ENCODE measurements at regions not wholly inside any gene's neighbourhood (a gene's known extent, or its start where the extent isn't known, plus 50 kb on each side); places are given as distances from the start of the nearest gene placed in this dataset.

- TF ChIP-seq JUNB (IDR thresholded peaks at IDR 0.05; ENCODE audit: unreplicated experiment) (no peak), EZH2 (IDR thresholded peaks at IDR 0.05; ENCODE audit: low read depth, unreplicated experiment) (no peak)
Measured at GRCh38 chr5:17087035-17087434, 130.4 kb upstream of the BASP1 start (continued).

- H3K4me1 ChIP-seq (ENCODE audit: insufficient read depth) = no peaks in the 10 kb centered on the region
- H3K4me1 Mint-ChIP-seq = no peaks in the 10 kb centered on the region
- H3K27ac Mint-ChIP-seq = no peak overlapping the region
- no peaks in the 10 kb centered on the region for H3K27me3 ChIP-seq (ENCODE audit: insufficient read depth)
- ATAC-seq (no peak), DNase-seq (ENCODE audit: low spot score) (no peak)
- H3K27me3 Mint-ChIP-seq (ENCODE audit: insufficient read depth, low read depth, poor library complexity) = no peaks in the 10 kb centered on the region
- H3K9me3 Mint-ChIP-seq = no peaks in the 10 kb centered on the region
- H3K4me3 ChIP-seq = no peak overlapping the region
- H3K36me3 ChIP-seq (ENCODE audit: insufficient read depth) = no peaks in the 10 kb centered on the region
- H3K4me3 Mint-ChIP-seq = no peak overlapping the region
- H3K9me2 ChIP-seq (ENCODE audit: insufficient read depth) = no peaks in the 10 kb centered on the region
- no peak overlapping the region for H3K27ac ChIP-seq (ENCODE audit: low read depth)
- no peak overlapping the region for H3K4me2 ChIP-seq
- H2AFZ ChIP-seq = no peak overlapping the region
- no peaks in the 10 kb centered on the region for H4K20me1 ChIP-seq (replicated peaks; ENCODE audit: insufficient read depth)
- no peaks in the 10 kb centered on the region for H3K79me2 ChIP-seq (replicated peaks; ENCODE audit: insufficient read depth)
- no peaks in the 10 kb centered on the region for H3K36me3 Mint-ChIP-seq (ENCODE audit: low read depth)
- TF ChIP-seq ZNF462 (CRISPR knock-in tag; IDR thresholded peaks at IDR 0.05) (no peak), REST (IDR thresholded peaks at IDR 0.05; ENCODE audit: unreplicated experiment) (no peak), CTCF (conservative IDR thresholded peaks at IDR 0.05; ENCODE audit: low read depth in 2 of 2) (no peak), POLR2AphosphoS5 (IDR thresholded peaks at IDR 0.05; ENCODE audit: low read depth) (no peak), EZH2phosphoT487 (IDR thresholded peaks at IDR 0.05; ENCODE audit: unreplicated experiment) (no peak), JUNB (IDR thresholded peaks at IDR 0.05; ENCODE audit: unreplicated experiment) (no peak), ETS1 (IDR thresholded peaks at IDR 0.05) (no peak), ZNF331 (CRISPR knock-in tag; IDR thresholded peaks at IDR 0.05; ENCODE audit: low read depth) (no peak), ZNF114 (CRISPR knock-in tag; IDR thresholded peaks at IDR 0.05) (no peak), STAT1 (IDR thresholded peaks at IDR 0.05; ENCODE audit: unreplicated experiment) (no peak), EZH2 (IDR thresholded peaks at IDR 0.05; ENCODE audit: low read depth, unreplicated experiment) (no peak), CREB1 (CRISPR knock-in tag; IDR thresholded peaks at IDR 0.05; ENCODE audit: low read depth) (no peak)
- no peaks in the 10 kb centered on the region for H3F3A ChIP-seq (replicated peaks; ENCODE audit: low read depth)
Measured at GRCh38 chr5:17088051-17088450, 129.4 kb upstream of the BASP1 start.
